SK-N-MC (cell line): ENCODE measurements at regions not wholly inside any gene's neighbourhood (a gene's known extent, or its start where the extent isn't known, plus 50 kb on each side); places are given as distances from the start of the nearest gene placed in this dataset.
"Not testable (repeated sequence)": the region's sequence is repeated elsewhere in the genome, so short reads cannot be mapped to it uniquely, and the experiment has no call there.

Source experiments
- EZH2 ChIP-seq: fragments of 200-600 bp; sonication (generic); IDR thresholded peaks from one replicate; pipeline ENCODE4 v1.6.1; 2017; ENCODE audit warnings: antibody characterized with exemption
- POLR2AphosphoS5 ChIP-seq: IDR thresholded peaks from 2 replicates; pipeline ENCODE4 v1.6.1; 2012; ENCODE audit warnings: mild to moderate bottlenecking, low read depth, low read length, borderline replicate concordance

DNA sequence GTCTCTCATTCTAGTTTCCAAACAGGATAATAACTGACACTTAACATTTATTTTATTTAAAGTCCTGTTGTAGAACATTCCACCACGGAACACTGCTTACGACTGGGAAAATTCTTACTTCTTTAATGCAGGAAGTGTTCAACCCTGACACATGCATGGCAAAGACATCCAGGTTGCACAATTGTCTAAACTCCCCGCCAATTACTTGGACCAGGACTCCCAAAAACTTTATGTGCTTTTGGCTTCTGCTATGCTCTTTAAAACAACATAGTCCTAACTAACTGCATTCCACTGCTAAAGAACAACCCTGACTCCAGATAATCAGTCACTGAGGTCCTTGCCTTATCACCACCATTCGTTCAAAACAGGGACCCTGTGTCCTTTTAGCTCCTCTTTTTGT, 995.8 kb downstream of the LTN1 start:
- TF ChIP-seq POLR2AphosphoS5, EZH2: not testable (repeated sequence)
